OCI-LY7 (cell line): ENCODE measurements at regions not wholly inside any gene's neighbourhood (a gene's known extent, or its start where the extent isn't known, plus 50 kb on each side); places are given as distances from the start of the nearest gene placed in this dataset.

Experiments used
- EZH2phosphoT487 ChIP-seq: fragments of 200-600 bp; sonication (generic); IDR thresholded peaks from 2 replicates; pipeline ENCODE4 v1.6.1; 2018; ENCODE audit warnings: low read depth, borderline replicate concordance, mild to moderate bottlenecking, mixed run types, antibody characterized with exemption, low read length, moderate library complexity, mixed read lengths
- TF ChIP-seq, protein P1 (sequence below): fragments of 200-600 bp; sonication (generic); conservative IDR thresholded peaks from 2 replicates; pipeline ENCODE4 v1.5.1; 2014; ENCODE audit warnings: mild to moderate bottlenecking, antibody characterized with exemption, low read length, moderate library complexity, mixed read lengths

- TF ChIP-seq, protein P1, sequence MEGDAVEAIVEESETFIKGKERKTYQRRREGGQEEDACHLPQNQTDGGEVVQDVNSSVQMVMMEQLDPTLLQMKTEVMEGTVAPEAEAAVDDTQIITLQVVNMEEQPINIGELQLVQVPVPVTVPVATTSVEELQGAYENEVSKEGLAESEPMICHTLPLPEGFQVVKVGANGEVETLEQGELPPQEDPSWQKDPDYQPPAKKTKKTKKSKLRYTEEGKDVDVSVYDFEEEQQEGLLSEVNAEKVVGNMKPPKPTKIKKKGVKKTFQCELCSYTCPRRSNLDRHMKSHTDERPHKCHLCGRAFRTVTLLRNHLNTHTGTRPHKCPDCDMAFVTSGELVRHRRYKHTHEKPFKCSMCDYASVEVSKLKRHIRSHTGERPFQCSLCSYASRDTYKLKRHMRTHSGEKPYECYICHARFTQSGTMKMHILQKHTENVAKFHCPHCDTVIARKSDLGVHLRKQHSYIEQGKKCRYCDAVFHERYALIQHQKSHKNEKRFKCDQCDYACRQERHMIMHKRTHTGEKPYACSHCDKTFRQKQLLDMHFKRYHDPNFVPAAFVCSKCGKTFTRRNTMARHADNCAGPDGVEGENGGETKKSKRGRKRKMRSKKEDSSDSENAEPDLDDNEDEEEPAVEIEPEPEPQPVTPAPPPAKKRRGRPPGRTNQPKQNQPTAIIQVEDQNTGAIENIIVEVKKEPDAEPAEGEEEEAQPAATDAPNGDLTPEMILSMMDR, result no peak
- no peak for TF ChIP-seq EZH2phosphoT487
Measured at GRCh38 chr5:143547342-143547741, 143.9 kb upstream of the NR3C1 start.
